LNCaP clone FGC (cell line): ENCODE measurements at regions not wholly inside any gene's neighbourhood (a gene's known extent, or its start where the extent isn't known, plus 50 kb on each side); places are given as distances from the start of the nearest gene placed in this dataset.

Experiments
- DNase-seq: peaks from one replicate; pipeline ENCODE4 v3.0.0-alpha.2; 2011; ENCODE audit warnings: low read depth
- H3K4me3 ChIP-seq: 2 replicates; pipeline ENCODE4 v1.5.1; 2011; ENCODE audit warnings: mild to moderate bottlenecking, low read depth, low read length, control low read depth
- CTCF ChIP-seq: IDR thresholded peaks from 2 replicates; pipeline ENCODE4 v1.5.1; 2012; ENCODE audit warnings: mild to moderate bottlenecking; ENCODE audit not compliant: control insufficient read depth, insufficient read depth; ENCODE audit errors: extremely low read depth

GRCh38 chr2:64359171-64359891 is 94.6 kb upstream of the LGALSL start:
- DNase-seq: no peak
- TF ChIP-seq CTCF: no peak
- H3K4me3 ChIP-seq: no peak overlapping the region

- no peak for TF ChIP-seq CTCF
- H3K4me3 ChIP-seq: no peak overlapping the region
- DNase-seq: peak; percentile 38
Measured at GRCh38 chr2:64359892-64360657, 93.9 kb upstream of the LGALSL start.

GRCh38 chr2:64361151-64361938 is 92.6 kb upstream of the LGALSL start:
- TF ChIP-seq CTCF: no peak
- no peak overlapping the region for H3K4me3 ChIP-seq
- DNase-seq: no peak

GRCh38 chr2:64362562-64363026 is 91.4 kb upstream of the LGALSL start:
- H3K4me3 ChIP-seq: no peak overlapping the region
- TF ChIP-seq CTCF: no peak
- DNase-seq: no peak

GRCh38 chr2:64363140-64363539 is 90.8 kb upstream of the LGALSL start:
- no peak overlapping the region for H3K4me3 ChIP-seq
- DNase-seq: no peak
- no peak for TF ChIP-seq CTCF

GRCh38 chr2:64363848-64364247 is 90.1 kb upstream of the LGALSL start:
- no peak overlapping the region for H3K4me3 ChIP-seq
- no peak for DNase-seq
- TF ChIP-seq CTCF: no peak
